Fibroblast of lung (primary cell): ENCODE measurements at regions not wholly inside any gene's neighbourhood (a gene's known extent, or its start where the extent isn't known, plus 50 kb on each side); places are given as distances from the start of the nearest gene placed in this dataset.

Experiments
- DNase-seq, 2 donors: peaks; one replicate each; pipeline versions ENCODE4 v3.0.0 to v3.0.0-alpha.2; 2010; ENCODE audit warnings: low read depth in 2 of 2
- H2AFZ ChIP-seq: 2 replicates; pipeline ENCODE4 v1.5.1; 2012; ENCODE audit warnings: low read length, control low read depth, inconsistent platforms
- H3K27ac ChIP-seq: 2 replicates; pipeline ENCODE4 v1.5.1; 2011; ENCODE audit warnings: low read length, control low read depth; ENCODE audit not compliant: insufficient read depth
- H3K27me3 ChIP-seq: 2 replicates; pipeline ENCODE4 v1.5.1; 2011; ENCODE audit warnings: mild to moderate bottlenecking, low read length; ENCODE audit not compliant: control insufficient read depth, insufficient read depth
- H3K36me3 ChIP-seq: 2 replicates; pipeline ENCODE4 v1.5.1; 2011; ENCODE audit warnings: low read length; ENCODE audit not compliant: control insufficient read depth, insufficient read depth
- H3K4me1 ChIP-seq: 2 replicates; pipeline ENCODE4 v1.5.1; 2011; ENCODE audit warnings: low read length; ENCODE audit not compliant: control insufficient read depth, insufficient read depth; ENCODE audit errors: extremely low read depth
- H3K4me2 ChIP-seq: 2 replicates; pipeline ENCODE4 v1.5.1; 2011; ENCODE audit warnings: low read length, control low read depth; ENCODE audit not compliant: insufficient read depth; ENCODE audit errors: extremely low read depth
- H3K4me3 ChIP-seq, 4 experiments: fragments of 200-600 bp in 1 of 4; sonication (generic) in 1 of 4; replicated peaks in 1 of 4; 2 replicates each; pipeline ENCODE4 v1.5.1; 2011 to 2016; ENCODE audit warnings: low read length in 4 of 4, low read depth in 3 of 4, mild to moderate bottlenecking in 3 of 4, control low read depth in 2 of 4, inconsistent platforms in 1 of 4, mixed read lengths in 1 of 4; ENCODE audit not compliant: insufficient read depth in 1 of 4; ENCODE audit errors: control extremely low read depth in 1 of 4
- H3K79me2 ChIP-seq: 2 replicates; pipeline ENCODE4 v1.5.1; 2012; ENCODE audit warnings: mild to moderate bottlenecking, low read length, inconsistent platforms; ENCODE audit not compliant: control insufficient read depth, insufficient read depth
- H3K9ac ChIP-seq: 2 replicates; pipeline ENCODE4 v1.5.1; 2011; ENCODE audit warnings: mild to moderate bottlenecking, low read length, control low read depth; ENCODE audit not compliant: insufficient read depth
- H3K9me3 ChIP-seq: 2 replicates; pipeline ENCODE4 v1.5.1; 2012; ENCODE audit warnings: low read depth, low read length; ENCODE audit not compliant: control insufficient read depth, insufficient read depth
- H4K20me1 ChIP-seq: 2 replicates; pipeline ENCODE4 v1.5.1; 2011; ENCODE audit warnings: low read length; ENCODE audit not compliant: control insufficient read depth, insufficient read depth; ENCODE audit errors: extremely low read depth
- CTCF ChIP-seq, 2 donors: IDR thresholded peaks in 1 of 2; conservative IDR thresholded peaks in 1 of 2; 1 replicate in 1 of 2; 2 replicates in 1 of 2; pipeline ENCODE4 v1.5.1; 2011 to 2012; ENCODE audit warnings: low read length in 2 of 2, control low read depth in 1 of 2, inconsistent platforms in 1 of 2, low read depth in 1 of 2, mild to moderate bottlenecking in 1 of 2
- EZH2 ChIP-seq: IDR thresholded peaks from 2 replicates; pipeline ENCODE4 v1.5.1; 2012; ENCODE audit warnings: low read length, control low read depth, mild to moderate bottlenecking; ENCODE audit errors: missing control alignments

- Histone ChIP-seq H2AFZ (no peak overlapping the region), H3K27ac (peak overlapping the region; percentile 27), H3K79me2 (no peaks in the 10 kb centered on the region), H4K20me1 (no peaks in the 10 kb centered on the region), H3K4me3 (no peak overlapping the region), H3K9me3 (no peaks in the 10 kb centered on the region), H3K9ac (no peak overlapping the region), H3K4me2 (no peak overlapping the region), H3K27me3 (no peaks in the 10 kb centered on the region), H3K36me3 (no peaks in the 10 kb centered on the region), H3K4me1 (peaks cover 5% of the 10 kb centered on the region)
- no peak for TF ChIP-seq CTCF (conservative IDR thresholded peaks at IDR 0.05 in 1 of 2, IDR thresholded peaks at IDR 0.05 in 1 of 2; ENCODE audit: low read depth in 1 of 2, low read length in 2 of 2)
- no peak for TF ChIP-seq EZH2
- DNase-seq: peak in 1 of 2 donors; percentile 55
Measured at GRCh38 chr11:130798801-130799200, 117.5 kb downstream of the SNX19 start.

GRCh38 chr11:130801333-130802122 is 114.8 kb downstream of the SNX19 start:
- Histone ChIP-seq H4K20me1 (no peaks in the 10 kb centered on the region), H3K9me3 (no peaks in the 10 kb centered on the region), H2AFZ (no peak overlapping the region), H3K9ac (no peak overlapping the region), H3K4me3 (no peak overlapping the region), H3K27me3 (no peaks in the 10 kb centered on the region), H3K36me3 (no peaks in the 10 kb centered on the region), H3K27ac (no peak overlapping the region), H3K4me2 (no peak overlapping the region), H3K4me1 (peaks cover 5% of the 10 kb centered on the region), H3K79me2 (no peaks in the 10 kb centered on the region)
- peak; percentile 39 to 92 for DNase-seq
- no peak for TF ChIP-seq EZH2
- no peak for TF ChIP-seq CTCF (conservative IDR thresholded peaks at IDR 0.05 in 1 of 2, IDR thresholded peaks at IDR 0.05 in 1 of 2; ENCODE audit: low read depth in 1 of 2, low read length in 2 of 2)

- Histone ChIP-seq H3K36me3 (no peaks in the 10 kb centered on the region), H3K9ac (no peak overlapping the region), H4K20me1 (no peaks in the 10 kb centered on the region), H3K79me2 (no peaks in the 10 kb centered on the region), H2AFZ (no peak overlapping the region), H3K27ac (no peak overlapping the region), H3K27me3 (no peaks in the 10 kb centered on the region), H3K4me1 (peaks cover 5% of the 10 kb centered on the region), H3K9me3 (no peaks in the 10 kb centered on the region), H3K4me2 (no peak overlapping the region), H3K4me3 (no peak overlapping the region)
- no peak for DNase-seq
- TF ChIP-seq CTCF (conservative IDR thresholded peaks at IDR 0.05 in 1 of 2, IDR thresholded peaks at IDR 0.05 in 1 of 2; ENCODE audit: low read depth in 1 of 2, low read length in 2 of 2) (no peak), EZH2 (no peak)
Measured at GRCh38 chr11:130802567-130802966, 113.7 kb downstream of the SNX19 start.
